HG03521 (cell line): ENCODE measurements at regions not wholly inside any gene's neighbourhood (a gene's known extent, or its start where the extent isn't known, plus 50 kb on each side); places are given as distances from the start of the nearest gene placed in this dataset.

ENCODE experiments used
- ATAC-seq: cut with Tn5 transposase; IDR thresholded peaks from one replicate; pipeline ENCODE4 v1.9.1; 2021; ENCODE audit warnings: mild to moderate bottlenecking, moderate library complexity; ENCODE audit not compliant: unreplicated experiment

DNA sequence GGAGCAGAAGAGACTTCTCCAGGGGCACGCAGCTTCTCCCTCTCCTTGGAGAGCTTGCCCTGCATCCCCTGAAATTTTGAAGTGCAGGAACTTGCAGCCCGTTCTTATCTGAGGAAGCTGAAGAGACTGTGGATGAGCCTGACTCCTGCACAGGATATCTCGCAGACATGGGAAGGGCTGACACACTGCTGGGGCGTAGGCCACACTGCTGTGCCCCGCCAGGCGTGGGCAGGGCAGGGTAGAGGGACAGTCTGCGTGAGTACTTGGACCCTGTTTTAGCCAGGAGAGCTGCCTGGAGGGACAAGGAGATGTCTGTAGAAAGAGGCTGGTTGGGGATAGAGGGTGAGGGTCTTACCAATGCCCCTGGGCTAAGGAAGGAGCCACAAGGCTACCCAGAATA, 353.7 kb upstream of the NBEA start:
- no peak for ATAC-seq

DNA sequence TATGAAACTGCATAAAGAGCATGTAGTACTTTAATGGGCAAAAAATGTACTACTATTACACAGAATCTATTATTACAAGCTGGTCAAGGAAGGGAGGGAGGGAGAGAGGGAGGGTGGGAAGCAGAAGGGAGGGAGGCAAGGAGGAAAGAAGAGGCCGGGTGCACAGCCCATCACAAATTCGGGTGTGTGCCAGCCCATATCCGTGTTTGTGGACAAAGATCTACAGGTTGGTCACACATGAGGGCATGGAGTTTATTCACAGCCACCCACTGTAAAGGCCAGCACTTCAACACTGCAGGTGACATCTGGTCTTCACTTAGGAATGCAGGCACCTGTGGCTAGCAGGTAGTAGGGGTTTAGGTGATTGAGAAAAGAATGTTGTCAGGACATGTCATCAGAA, 352.5 kb upstream of the NBEA start:
- ATAC-seq, result no peak

DNA sequence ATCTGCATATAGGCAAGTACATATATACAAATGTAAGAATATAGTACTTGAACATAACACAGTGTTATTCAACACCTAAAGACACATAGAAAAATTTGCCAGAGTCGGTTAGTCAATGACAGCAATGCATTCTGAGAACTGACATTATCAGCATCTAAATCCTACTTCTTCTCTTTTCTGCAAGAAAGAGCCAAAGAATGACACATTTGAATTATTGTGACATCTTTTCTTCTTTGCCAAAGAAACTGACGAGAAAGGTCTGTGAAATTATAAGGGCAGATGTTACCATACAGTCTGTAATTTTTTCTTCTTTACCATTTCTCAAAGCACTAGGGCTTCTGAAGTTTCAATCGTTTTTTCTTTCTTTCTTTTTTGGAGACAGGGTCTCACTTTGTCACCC, 350.9 kb upstream of the NBEA start:
- ATAC-seq, result no peak

DNA sequence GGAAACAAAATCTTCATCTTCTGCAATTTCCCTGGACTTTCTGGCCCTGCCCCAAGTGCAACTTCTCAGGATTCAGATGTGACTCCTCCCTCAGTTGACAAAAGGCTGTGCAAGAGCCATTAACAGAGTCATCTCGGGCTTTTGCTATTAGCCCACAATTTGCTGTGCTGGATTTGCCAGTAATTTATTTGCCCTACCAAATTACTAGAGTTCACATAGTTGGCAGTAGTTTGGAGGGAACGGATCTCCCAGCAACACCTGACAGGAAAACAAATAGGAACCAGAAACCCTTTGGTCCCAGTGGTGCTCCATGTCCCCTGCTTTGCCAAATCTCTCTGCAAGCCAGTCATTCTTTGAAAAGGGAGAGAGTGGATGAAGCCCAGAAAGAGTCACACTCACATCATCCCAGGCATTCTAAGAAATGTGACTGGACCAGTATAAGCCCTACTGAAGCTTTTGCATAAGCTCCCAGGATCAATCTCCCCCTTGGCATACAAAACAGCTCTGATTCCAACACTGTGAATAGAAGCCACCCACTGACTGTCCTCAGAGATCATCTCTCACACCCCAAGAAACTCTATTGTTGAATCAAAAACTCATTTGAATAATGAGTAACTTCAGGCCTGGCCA, 350.1 kb upstream of the NBEA start:
- no peak for ATAC-seq

DNA sequence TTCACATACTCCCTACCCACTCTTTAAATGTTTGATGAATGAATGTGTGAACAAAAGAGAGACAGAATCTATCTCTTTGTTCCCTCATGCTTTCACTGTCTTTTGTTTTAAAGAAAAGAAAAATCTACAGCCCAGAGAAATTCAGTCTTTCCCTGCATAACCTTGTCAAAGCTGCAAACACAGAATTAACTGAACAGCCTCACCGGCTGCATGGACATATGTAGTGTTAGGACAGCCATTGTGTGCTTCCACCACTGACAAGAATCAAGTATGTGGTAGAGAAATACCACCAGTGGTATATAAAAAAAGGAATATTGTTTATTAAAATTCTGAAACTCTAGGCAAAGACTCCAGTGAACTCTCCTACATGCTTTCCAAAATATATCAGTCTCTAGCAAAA, 348.4 kb upstream of the NBEA start:
- no peak for ATAC-seq

DNA sequence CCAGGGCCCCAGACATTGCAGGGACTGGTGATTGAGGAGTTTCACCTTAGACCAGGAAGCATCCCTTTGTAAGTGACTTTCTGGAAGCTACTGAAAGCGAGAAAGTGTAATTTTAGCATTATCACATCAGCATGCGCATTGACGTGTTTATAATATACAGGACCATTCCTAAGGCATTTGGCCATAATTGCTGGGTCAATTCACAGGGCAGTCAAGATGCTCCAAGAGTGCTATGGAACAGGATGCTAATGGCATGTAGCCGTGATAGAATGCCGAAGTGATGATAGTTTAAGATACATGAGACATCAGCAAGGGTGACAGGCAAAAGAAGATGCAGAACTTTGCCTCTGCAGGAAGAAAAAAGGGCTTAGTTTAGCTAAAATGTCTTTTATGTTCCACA, 347.6 kb upstream of the NBEA start:
- no peak for ATAC-seq

DNA sequence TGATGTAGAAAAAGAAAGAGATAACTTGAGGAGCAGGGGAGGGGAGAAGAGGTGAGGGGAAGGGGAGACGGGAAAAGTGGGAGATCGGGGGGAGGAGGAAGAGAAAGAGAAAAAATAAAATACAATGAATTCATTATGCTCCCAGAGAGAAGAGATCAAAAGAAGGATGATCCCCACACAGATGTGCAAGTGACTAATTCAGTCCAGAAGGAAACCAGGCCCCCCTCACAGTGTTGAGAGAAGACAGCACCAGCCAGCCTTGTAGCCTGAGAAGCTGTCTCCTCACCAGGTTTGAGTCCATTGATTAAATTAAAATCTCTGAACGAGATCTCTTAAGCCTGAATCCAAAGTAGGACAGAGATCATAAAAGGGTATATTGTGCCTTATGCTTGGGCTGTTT, 333.7 kb upstream of the NBEA start:
- no peak for ATAC-seq

DNA sequence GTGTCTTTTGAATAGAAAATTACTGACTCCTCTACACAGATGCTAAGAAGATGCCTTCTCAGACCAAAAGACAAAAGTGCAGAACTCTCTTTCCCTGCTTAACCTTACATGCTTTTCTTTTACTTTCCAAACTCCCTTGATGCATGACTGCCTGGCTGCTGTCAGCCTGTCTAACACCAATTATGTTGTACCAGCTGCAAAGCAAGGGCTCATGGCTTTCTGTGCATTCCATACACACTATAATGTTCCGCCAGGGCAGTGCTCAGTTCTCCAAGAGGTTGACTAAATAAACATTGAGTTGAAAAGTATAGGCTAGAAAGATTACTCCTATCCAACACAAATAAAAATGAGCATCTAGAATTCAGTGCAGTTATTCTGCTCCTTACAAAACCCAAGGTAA, 330.4 kb upstream of the NBEA start:
- ATAC-seq, result no peak

DNA sequence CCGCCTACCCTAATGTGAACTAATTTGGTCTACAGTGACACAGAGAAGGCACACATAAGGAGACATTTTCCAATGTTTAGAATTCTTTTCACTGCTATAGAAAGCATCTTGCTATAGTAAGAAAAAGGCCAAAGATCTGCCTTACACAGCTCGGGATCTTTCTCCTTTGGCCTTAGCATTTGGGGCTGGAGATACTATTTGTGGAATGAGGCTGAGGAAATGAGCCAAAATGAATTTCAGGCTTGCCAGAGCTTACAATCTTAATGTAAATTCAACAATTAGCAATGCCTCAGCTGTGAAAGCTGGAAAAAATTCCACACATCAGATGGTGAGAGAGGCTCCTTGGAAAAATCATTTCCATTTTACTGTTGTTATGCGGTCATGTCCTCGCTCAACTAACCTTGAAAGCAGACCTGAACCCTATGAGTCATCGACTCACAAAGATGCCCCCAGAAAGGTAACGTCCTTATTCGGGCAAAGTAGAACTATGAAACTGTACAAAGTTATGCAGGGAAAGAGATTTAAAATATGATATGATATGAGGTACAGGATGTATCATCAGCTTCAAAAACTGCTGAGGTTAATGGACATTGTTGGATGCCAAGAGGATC, 324.5 kb upstream of the NBEA start:
- ATAC-seq, result no peak

DNA sequence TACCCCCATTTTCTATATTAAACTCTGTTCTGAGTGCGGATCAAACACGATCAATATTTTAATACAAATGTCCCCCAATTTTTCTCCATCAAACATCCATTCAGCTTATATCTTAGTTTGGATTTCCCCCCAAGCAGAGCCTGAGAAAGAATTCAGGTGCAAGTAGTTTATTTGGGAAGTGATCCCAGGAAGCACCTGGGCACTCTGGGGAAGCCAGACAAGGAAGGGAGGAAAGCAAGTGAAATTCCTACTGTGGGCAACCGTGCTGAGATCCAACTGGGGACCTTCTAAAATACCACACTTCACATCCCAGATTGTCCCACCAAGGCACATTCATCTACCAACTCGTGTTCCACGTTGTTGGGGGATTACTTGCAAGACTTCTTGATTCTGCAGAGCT, 323.4 kb upstream of the NBEA start:
- ATAC-seq, result no peak

DNA sequence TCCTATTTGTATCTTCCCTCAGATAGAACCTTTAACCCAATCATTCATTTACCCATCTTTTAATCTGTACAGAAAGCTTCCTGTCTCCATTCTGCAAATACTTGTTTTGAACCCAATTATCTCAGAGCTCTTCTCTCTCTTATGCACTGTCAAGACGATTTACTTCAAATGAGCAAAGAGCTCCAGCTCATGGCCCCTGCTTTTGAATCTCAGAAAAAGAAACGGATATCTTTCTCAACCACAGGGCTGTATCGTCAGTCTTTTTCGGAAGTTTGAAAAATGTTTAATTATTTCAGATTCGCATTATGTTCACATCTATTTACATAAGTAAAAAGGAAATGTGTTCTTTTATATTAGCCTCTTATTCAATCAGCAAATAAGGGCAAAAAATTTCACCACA, 322.7 kb upstream of the NBEA start:
- no peak for ATAC-seq

DNA sequence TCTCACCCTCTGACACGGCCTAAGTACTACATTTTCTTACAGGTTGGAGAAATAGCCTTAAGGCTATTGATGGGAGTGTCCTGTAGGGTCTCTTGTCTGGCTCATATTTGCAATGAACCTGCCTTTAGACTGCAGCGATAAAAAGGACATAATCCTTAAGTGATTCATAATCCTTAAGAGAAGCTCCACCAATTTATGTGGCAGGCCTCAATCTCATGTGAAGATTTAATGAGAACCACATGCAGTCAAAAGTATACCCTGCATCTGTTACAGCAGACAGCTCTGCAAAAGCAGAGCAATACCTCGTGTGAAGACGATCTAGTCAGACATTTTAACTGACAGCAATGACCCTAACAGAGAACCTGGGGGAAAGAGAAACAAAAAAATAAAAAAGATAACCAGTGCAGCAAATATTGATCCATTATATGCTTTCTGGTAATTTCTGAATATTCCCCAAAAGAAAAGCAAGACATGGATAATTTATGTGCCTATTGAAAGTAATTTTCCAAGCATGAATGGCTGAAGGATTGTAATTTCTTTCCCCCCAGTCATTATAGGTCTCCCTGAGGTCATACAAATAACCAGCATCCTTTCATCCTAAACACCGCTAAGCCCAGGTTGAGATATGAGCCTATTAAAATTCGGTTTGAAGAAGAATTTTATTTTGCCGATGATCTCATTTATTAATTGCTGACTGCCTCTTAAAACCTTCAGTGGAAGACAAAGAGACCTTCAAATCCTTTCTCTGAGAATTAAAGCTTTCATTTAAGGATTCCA, 321.8 kb upstream of the NBEA start:
- ATAC-seq, result no peak

DNA sequence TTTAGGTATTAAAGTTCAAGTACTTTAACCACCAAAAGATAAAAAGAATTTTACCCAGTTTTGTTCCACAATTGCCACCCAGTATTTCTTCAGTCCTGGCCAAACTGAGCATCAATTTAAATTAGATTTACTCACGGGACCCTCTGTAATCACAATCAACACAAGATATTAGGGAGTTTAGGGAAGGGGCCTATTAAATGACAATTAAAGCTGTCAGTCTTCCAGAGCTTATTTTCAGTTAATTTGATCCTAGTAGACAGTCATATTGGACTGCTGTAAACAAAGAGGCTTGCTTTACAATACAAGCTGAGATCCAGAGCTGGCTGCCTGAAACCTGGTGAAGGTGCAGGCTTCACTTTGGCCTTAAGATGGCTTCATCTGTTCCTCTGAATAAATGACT, 321.2 kb upstream of the NBEA start:
- ATAC-seq, result no peak

DNA sequence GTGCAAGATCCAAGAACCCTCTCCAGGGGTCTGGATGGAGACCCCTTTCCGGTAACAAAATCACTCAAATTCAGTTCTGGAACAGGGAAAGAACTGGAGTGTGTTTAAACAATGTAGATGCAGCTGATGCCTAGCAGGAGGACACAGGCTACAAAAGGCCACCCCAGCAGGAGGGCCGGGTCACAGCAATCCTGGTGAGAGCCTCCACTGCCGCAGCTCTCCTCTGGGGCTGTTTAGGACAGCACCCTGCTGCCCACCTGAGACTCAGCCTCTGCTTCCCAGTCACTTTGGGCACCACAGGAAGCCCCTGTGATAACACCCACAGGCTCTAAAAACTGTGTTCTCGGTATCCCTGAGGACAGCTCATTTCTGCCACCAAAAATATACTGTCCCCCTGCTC, 318.7 kb upstream of the NBEA start:
- ATAC-seq, result no peak

DNA sequence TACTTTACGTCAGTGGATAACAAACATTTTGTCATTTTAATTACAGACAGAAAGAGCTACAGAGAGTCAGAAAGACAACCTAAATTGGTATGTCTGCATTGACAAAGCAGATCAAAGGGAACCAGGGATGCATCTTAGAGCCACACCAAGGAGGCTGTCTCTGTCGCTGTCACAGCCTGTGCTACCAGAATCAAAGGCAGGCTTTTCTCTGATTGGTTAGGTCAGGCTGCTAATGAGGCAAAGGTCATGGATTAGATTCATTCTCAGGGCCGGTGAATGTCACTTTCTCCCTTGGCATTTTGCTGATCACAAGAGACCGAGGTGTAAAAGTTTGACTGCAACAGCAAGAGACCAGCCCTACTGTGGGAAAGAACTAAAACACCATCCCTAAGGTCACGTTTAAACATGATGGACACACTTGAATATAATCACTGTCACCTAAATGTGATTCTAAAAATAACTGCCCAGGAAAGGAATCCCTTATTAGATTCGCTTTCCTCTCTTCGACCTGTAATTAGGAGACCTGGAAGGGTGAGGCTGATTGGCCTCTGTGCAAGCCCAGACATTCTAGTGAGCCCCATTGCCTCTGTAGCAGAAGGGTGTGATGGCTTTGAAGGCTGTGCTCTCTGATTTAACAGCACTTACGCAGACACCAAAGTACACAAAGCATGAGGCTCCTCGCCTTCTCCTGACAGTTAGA, 314.4 kb upstream of the NBEA start:
- ATAC-seq, result no peak

DNA sequence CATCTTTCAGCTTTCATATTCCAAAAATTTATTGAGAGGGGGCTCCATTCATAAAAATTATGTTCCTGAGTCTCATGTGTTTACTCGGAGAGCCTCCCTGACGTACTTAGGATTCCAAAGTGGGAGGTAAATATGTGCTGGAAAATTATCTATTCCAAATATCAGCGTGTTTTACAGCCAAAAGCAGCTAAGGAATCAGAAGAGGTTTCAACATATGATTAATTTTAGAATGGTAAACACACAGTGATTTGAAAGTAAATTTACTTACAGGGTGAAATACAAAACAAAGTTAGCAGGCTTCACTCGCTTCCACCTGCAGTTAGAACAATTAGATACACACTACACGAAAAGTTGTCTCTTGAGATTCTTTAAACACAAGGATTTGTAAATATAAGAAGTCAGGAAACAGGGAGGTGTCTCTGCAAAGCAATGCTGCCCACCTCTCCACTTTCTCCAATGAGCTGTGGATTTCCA, 313.8 kb upstream of the NBEA start:
- ATAC-seq, result no peak

DNA sequence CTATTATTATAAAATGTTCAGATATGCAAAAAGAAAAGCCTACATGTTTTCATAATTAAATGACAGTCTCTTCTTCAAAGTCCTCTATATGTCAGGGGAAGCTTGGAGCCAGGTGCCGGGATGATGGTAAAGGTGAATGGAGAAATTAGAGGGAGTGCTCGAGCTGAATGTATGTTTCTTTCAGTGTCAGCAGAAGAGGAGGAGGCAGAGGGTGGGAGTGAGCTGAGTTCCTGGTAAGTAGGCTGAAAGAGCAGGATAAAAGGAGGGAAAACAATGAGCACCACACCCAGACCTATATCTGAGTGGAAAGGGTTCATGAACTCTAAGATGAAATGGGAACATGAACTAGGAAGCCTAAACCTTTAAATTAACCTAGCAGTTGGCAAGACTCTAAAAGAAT, 307.6 kb upstream of the NBEA start:
- ATAC-seq, result no peak

DNA sequence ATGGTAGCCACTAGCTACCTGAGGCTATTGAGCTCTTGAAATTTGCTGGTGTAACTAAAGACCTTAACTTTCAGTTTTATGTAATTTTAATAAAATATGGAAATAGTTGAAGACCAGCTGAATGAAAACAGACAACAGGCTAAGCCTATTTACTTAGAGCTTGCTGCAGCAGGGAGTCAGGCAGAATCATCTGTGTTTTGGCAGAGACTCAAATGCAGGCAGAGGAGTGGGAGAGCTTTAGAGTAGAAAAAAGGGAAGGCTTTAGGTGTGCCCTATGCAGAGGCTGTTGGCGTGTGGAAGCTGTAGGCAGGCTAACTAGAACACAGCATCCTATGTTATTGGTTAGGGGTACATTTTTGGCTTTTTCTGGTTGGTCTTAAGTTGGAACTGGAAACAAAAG, 304.9 kb upstream of the NBEA start:
- no peak for ATAC-seq

DNA sequence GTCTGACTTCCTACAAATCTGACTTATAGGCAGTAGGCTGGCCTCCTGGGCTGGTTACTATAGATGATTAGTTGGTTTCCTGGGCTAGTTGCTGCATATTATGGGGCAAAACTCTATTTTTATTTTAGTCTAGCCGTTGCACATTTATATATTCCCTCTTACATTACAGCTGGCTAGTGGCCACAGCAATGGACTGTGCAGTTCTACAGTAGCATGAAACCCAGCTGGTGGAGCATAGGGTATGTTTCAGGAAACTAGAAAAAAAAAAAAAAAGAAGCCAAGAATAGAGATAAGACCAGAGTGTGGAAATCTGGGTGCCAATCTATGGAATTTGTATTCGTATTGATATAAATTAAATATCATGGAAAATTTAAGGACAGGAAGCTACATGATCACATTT, 304.4 kb upstream of the NBEA start:
- no peak for ATAC-seq

DNA sequence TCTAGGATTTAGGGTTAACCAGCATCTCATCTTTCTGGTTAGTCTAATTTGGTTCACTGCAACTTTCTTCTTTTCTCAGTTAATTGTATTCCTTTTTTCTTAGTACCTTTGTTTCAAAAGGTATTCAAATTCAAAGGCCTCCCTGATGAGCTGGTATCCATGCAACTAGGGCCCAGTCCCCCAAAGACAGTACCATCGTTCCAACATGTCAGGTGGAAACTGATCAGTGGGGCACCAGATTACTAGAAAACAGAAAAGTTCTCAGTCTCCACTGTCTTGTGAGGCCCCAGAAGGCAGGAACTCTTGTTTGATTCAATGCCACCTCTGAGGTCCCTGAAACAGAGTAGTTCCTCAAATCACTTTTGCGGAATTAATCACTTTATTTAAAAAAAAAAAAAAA, 303.2 kb upstream of the NBEA start:
- no peak for ATAC-seq

DNA sequence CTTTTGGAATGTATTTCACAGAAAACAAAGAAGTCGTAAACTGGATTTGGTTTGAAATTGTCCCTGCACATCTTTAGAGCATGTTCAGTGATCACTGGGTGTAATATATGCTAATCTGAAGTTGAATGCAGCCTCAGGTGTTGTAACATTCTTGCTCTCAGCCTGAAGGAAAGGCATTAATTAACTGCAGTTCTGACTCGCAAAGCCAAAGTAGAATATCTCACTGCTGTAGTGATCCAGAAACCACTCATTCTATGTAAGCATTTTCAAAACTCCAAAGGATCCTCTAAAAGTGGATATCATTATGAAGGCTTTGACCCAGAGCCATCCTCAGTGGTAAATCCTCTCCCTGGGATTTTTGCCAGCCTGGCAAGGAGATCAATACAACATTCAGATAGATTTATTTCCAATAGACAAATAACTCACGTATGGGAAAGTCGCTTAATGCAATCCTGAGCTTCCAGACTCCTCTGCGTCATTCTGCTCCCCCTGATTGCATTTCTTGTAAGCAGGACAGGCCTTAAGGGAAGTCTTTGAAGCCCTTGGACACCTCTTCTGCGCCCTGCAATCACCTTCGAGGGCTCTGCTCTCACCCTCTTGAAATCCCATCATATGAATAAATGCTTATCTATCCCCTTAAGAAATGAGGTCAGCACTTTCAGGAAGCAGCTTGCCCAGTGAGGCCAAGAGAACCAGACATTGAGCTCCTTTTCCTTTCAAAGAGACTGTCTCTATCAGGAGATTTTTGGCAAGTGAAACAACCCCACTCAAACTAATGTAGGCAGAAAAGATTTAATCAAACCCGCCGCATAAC, 301.7 kb upstream of the NBEA start:
- ATAC-seq, result no peak
